Osteoblast (primary cell): ENCODE measurements at regions not wholly inside any gene's neighbourhood (a gene's known extent, or its start where the extent isn't known, plus 50 kb on each side); places are given as distances from the start of the nearest gene placed in this dataset.
A peak's percentile ranks its signal among the peaks of the same experiment; 100 is the strongest.

Source experiments
- DNase-seq: peaks from one replicate; pipeline ENCODE4 v3.0.0; 2011; ENCODE audit warnings: low spot score, mixed read lengths; ENCODE audit not compliant: insufficient read length; ENCODE audit errors: missing footprints
- H2AFZ ChIP-seq: 2 replicates; pipeline ENCODE4 v1.6.0; 2011; ENCODE audit warnings: mild to moderate bottlenecking, low read length
- H3K27ac ChIP-seq: 2 replicates; pipeline ENCODE4 v1.5.1; 2011; ENCODE audit warnings: mild to moderate bottlenecking, low read depth, low read length, moderate library complexity
- H3K27me3 ChIP-seq: 2 replicates; pipeline ENCODE4 v1.6.0; 2012; ENCODE audit warnings: mild to moderate bottlenecking, control low read depth, inconsistent platforms, low read length, moderate library complexity; ENCODE audit not compliant: insufficient read depth
- H3K36me3 ChIP-seq: 2 replicates; pipeline ENCODE4 v1.5.1; 2011; ENCODE audit warnings: mild to moderate bottlenecking, low read length, control low read depth, moderate library complexity; ENCODE audit not compliant: insufficient read depth
- H3K4me1 ChIP-seq: 2 replicates; pipeline ENCODE4 v1.5.1; 2011; ENCODE audit warnings: mild to moderate bottlenecking, low read length, control low read depth, moderate library complexity; ENCODE audit not compliant: insufficient read depth
- H3K4me2 ChIP-seq: 2 replicates; pipeline ENCODE4 v1.6.0; 2011; ENCODE audit warnings: mild to moderate bottlenecking, low read length; ENCODE audit not compliant: insufficient read depth
- H3K4me3 ChIP-seq: fragments of 200-600 bp; sonication (generic); 3 replicates; pipeline ENCODE4 v1.5.1; 2012; ENCODE audit warnings: mild to moderate bottlenecking, low read length, inconsistent platforms; ENCODE audit not compliant: insufficient read depth
- H3K79me2 ChIP-seq: 2 replicates; pipeline ENCODE4 v1.6.0; 2012; ENCODE audit warnings: mild to moderate bottlenecking, low read length, control low read depth, inconsistent platforms; ENCODE audit not compliant: insufficient read depth
- H3K9me3 ChIP-seq: 2 replicates; pipeline ENCODE4 v1.5.1; 2011; ENCODE audit warnings: low read depth, low read length, control low read depth
- H4K20me1 ChIP-seq: 2 replicates; pipeline ENCODE4 v1.6.0; 2012; ENCODE audit warnings: mild to moderate bottlenecking, low read length, control low read depth; ENCODE audit not compliant: insufficient read depth
- TF ChIP-seq, protein P1 (sequence below): IDR thresholded peaks from 2 replicates; pipeline ENCODE4 v1.5.1; 2011; ENCODE audit warnings: mild to moderate bottlenecking, low read depth, low read length, moderate library complexity; ENCODE audit errors: extremely low read depth

DNA sequence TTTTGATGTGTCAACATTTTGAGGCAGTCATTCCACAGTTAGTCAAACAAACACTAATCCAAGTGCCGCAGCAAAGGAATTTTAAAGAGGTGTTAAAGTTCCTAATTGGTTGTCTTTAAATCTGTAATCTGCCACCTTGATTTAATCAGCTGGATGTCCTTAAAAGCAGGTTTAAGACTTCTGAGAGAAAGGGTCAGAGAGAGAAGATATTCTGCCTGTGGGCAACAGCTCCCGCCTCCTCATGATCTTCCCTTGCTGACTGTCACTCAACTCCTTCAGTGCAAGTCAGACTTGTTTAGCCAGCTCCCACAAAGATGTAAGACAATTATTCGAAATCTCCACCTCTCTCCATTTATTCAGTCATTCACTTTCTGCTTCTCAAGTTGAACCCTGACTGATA is 92.6 kb upstream of the MYRIP start:
- no peaks in the 10 kb centered on the region for H3K4me1 ChIP-seq
- H3K79me2 ChIP-seq: no peaks in the 10 kb centered on the region
- DNase-seq: peak; percentile 46
- H3K27ac ChIP-seq: no peak overlapping the region
- H3K4me2 ChIP-seq: no peak overlapping the region
- H3K4me3 ChIP-seq: no peak overlapping the region
- no peak overlapping the region for H2AFZ ChIP-seq
- TF ChIP-seq, protein P1, sequence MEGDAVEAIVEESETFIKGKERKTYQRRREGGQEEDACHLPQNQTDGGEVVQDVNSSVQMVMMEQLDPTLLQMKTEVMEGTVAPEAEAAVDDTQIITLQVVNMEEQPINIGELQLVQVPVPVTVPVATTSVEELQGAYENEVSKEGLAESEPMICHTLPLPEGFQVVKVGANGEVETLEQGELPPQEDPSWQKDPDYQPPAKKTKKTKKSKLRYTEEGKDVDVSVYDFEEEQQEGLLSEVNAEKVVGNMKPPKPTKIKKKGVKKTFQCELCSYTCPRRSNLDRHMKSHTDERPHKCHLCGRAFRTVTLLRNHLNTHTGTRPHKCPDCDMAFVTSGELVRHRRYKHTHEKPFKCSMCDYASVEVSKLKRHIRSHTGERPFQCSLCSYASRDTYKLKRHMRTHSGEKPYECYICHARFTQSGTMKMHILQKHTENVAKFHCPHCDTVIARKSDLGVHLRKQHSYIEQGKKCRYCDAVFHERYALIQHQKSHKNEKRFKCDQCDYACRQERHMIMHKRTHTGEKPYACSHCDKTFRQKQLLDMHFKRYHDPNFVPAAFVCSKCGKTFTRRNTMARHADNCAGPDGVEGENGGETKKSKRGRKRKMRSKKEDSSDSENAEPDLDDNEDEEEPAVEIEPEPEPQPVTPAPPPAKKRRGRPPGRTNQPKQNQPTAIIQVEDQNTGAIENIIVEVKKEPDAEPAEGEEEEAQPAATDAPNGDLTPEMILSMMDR: no peak
- H3K36me3 ChIP-seq: no peaks in the 10 kb centered on the region
- H3K27me3 ChIP-seq: no peaks in the 10 kb centered on the region
- no peaks in the 10 kb centered on the region for H4K20me1 ChIP-seq
- H3K9me3 ChIP-seq: no peaks in the 10 kb centered on the region

DNA sequence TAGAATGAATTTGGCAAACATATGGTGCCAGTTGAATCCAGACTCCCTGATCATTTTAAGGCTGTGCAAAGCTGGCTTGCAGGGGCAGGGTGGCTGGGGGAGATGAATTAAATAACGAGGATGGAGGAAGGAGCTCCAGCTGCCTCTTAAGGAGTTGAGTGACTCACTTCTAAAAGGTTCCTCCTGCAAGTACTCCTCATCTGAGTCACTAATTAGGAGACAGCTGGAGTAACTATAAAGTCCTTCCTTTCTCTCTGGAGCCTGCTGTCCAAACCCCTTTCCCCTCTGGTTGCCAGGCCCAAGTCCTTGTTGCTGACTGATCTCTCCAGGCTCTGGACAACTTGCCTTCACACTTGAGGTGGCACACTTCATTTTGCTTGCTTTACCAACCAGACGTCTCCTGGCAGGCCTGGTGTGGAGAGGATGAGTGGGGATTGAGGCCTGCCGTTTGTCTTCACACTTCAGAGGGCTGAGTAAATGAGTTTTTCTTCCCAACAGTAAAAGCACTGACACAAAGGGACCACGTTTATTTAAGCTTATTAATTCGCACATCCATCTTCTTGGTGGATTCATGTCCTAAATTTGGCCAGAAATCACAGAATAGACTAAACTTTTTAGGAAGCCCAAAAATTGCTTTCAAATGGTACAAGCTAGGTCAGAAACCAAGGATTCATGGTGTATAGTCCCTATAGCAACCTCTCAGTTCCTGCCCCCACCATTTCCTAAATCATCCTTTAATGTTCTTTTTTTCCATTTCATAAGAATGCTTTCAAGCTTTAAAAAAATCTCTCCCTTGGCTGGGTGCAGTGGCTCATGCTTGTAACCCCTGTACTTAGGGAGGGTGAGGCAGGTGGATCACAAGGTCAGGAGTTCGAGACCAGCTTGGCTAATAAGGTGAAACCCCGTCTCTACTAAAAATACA is 90.5 kb upstream of the MYRIP start:
- no peaks in the 10 kb centered on the region for H4K20me1 ChIP-seq
- no peaks in the 10 kb centered on the region for H3K9me3 ChIP-seq
- TF ChIP-seq, protein P1: no peak
- DNase-seq: peak; percentile 49
- no peaks in the 10 kb centered on the region for H3K79me2 ChIP-seq
- no peaks in the 10 kb centered on the region for H3K27me3 ChIP-seq
- H2AFZ ChIP-seq: peak overlapping the region; percentile 66
- no peak overlapping the region for H3K4me2 ChIP-seq
- H3K27ac ChIP-seq: no peak overlapping the region
- no peak overlapping the region for H3K4me3 ChIP-seq
- H3K4me1 ChIP-seq: no peaks in the 10 kb centered on the region
- no peaks in the 10 kb centered on the region for H3K36me3 ChIP-seq

DNA sequence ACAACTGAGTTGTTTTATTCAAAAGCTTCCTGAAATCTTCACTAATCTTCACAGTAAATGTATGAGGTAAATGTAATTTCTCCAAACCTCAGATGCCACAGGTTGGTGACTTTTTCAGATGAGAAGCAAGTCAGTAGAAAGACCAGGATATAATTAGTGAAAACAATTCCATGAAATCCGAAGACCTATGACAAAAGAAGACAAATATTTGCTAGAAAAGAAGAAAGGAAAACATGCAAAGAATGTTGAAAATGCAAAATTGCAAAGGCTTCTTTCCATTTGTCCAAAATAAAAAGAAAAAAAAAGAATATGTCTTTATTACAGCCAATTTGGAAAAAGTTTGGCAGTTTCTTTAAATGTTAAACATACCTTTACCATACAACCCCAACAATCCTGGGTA is 88.3 kb upstream of the MYRIP start:
- no peak for DNase-seq
- H3K4me3 ChIP-seq: no peak overlapping the region

More for the DNA sequence above, 88.3 kb upstream of the MYRIP start:
- Histone ChIP-seq H2AFZ (no peak overlapping the region), H4K20me1 (no peaks in the 10 kb centered on the region), H3K9me3 (no peaks in the 10 kb centered on the region), H3K27ac (no peak overlapping the region), H3K36me3 (no peaks in the 10 kb centered on the region), H3K79me2 (no peaks in the 10 kb centered on the region), H3K4me2 (no peak overlapping the region), H3K4me1 (no peaks in the 10 kb centered on the region), H3K27me3 (no peaks in the 10 kb centered on the region)
- TF ChIP-seq, protein P1: no peak
